OCI-LY3 (cell line): ENCODE measurements at regions not wholly inside any gene's neighbourhood (a gene's known extent, or its start where the extent isn't known, plus 50 kb on each side); places are given as distances from the start of the nearest gene placed in this dataset.

Experiments
- CTCF ChIP-seq: fragments of 200-600, 300-600 bp; sonication (generic); IDR thresholded peaks from 2 replicates; pipeline ENCODE4 v1.5.1; 2014; ENCODE audit warnings: antibody characterized with exemption, low read length, low read depth
- EZH2phosphoT487 ChIP-seq: fragments of 200-600 bp; shearing (Covaris generic); IDR thresholded peaks from 2 replicates; pipeline ENCODE4 v1.6.1; 2018; ENCODE audit warnings: antibody characterized with exemption, mixed run types, low read depth

GRCh38 chr10:131775433-131775832, 125.4 kb upstream of the PPP2R2D start:
- TF ChIP-seq CTCF: no peak
- no peak for TF ChIP-seq EZH2phosphoT487
